B cell (primary cell): ENCODE measurements at regions not wholly inside any gene's neighbourhood (a gene's known extent, or its start where the extent isn't known, plus 50 kb on each side); places are given as distances from the start of the nearest gene placed in this dataset.

Source experiments
- ATAC-seq: fragments of 200-7000 bp; cut with Tn5 transposase; one replicate; pipeline ENCODE4 v1.10.0; 2021; ENCODE audit warnings: low read depth, mild to moderate bottlenecking, moderate number of reproducible peaks, moderate library complexity
- CTCF ChIA-PET: fragments of 350-600 bp; sonication (Branson Sonifier 250); formaldehyde crosslinking; loops from one replicate; lab custom pipeline; 2021; ENCODE audit warnings: antibody characterized with exemption, inconsistent platforms; lab: Charles Lee
- POLR2A ChIA-PET: fragments of 350-600 bp; sonication (Branson Sonifier 250); formaldehyde crosslinking; loops from one replicate; lab custom pipeline; 2021; ENCODE audit warnings: antibody characterized with exemption; lab: Charles Lee
- DNase-seq: peaks from one replicate; pipeline ENCODE4 v3.0.0; 2013
- H2AFZ ChIP-seq: 2 replicates; pipeline ENCODE4 v1.6.1; 2012; ENCODE audit warnings: mild to moderate bottlenecking, low read depth, low read length; ENCODE audit not compliant: insufficient read depth, poor library complexity, severe bottlenecking
- H3K27ac ChIP-seq, 2 donors: 1 replicate in 1 of 2; 2 replicates in 1 of 2; pipeline ENCODE4 v1.5.1; 2012 to 2013; ENCODE audit warnings: low read length in 2 of 2, mild to moderate bottlenecking in 2 of 2, moderate library complexity in 1 of 2
- H3K27me3 ChIP-seq, 4 experiments: fragments of 200-600 bp in 1 of 4; sonication (generic) in 1 of 4; replicated peaks in 1 of 4; 1 replicate in 2 of 4; 2 replicates in 2 of 4; pipeline versions ENCODE4 v1.6.1 to v1.7.0; 2013 to 2016; ENCODE audit warnings: low read length in 3 of 4, mild to moderate bottlenecking in 2 of 4, mixed read lengths in 1 of 4, moderate library complexity in 1 of 4; ENCODE audit not compliant: insufficient read depth in 4 of 4, control insufficient read depth in 3 of 4; ENCODE audit errors: control extremely low read depth in 1 of 4
- H3K36me3 ChIP-seq, 2 experiments: replicated peaks in 1 of 2; 1 replicate in 1 of 2; 2 replicates in 1 of 2; pipeline versions ENCODE4 v1.6.1 to v1.7.1; 2013; ENCODE audit warnings: low read length in 1 of 2; ENCODE audit not compliant: insufficient read depth in 2 of 2, control insufficient read depth in 1 of 2; ENCODE audit errors: control extremely low read depth in 1 of 2, extremely low read depth in 1 of 2
- H3K4me1 ChIP-seq, 2 donors: fragments of 200-600 bp in 1 of 2; sonication (generic) in 1 of 2; 1 replicate in 1 of 2; 2 replicates in 1 of 2; pipeline versions ENCODE4 v1.5.1 to v1.6.1; 2013 to 2017; ENCODE audit warnings: low read length in 2 of 2; ENCODE audit not compliant: control insufficient read depth in 2 of 2, insufficient read depth in 2 of 2
- H3K4me2 ChIP-seq: replicated peaks from 2 replicates; pipeline ENCODE3; 2012; ENCODE audit warnings: mild to moderate bottlenecking, low read depth, low read length; ENCODE audit not compliant: poor library complexity, severe bottlenecking
- H3K4me3 ChIP-seq, 5 experiments: fragments of 200-600 bp in 1 of 5; sonication (generic) in 1 of 5; 1 replicate in 3 of 5; 2 replicates in 2 of 5; pipeline versions ENCODE4 v1.5.1 to v1.7.0; 2011 to 2016; ENCODE audit warnings: low read length in 4 of 5, mild to moderate bottlenecking in 4 of 5, low read depth in 2 of 5, control low read depth in 1 of 5, moderate library complexity in 1 of 5; ENCODE audit not compliant: insufficient read depth in 1 of 5; ENCODE audit errors: control extremely low read depth in 1 of 5, extremely low read depth in 1 of 5
- H3K79me2 ChIP-seq: fragments of 200-600 bp; sonication (generic); one replicate; pipeline ENCODE4 v1.6.0; 2016; ENCODE audit warnings: low read length; ENCODE audit not compliant: control insufficient read depth, insufficient read depth
- H3K9ac ChIP-seq: fragments of 200-600 bp; sonication (generic); 2 replicates; pipeline ENCODE4 v1.6.1; 2017; ENCODE audit warnings: mild to moderate bottlenecking, low read length, moderate library complexity
- H3K9me3 ChIP-seq, 3 donors: one replicate each; pipeline versions ENCODE4 v1.6.1 to v1.7.1; 2013; ENCODE audit warnings: low read length in 2 of 3; ENCODE audit not compliant: control insufficient read depth in 2 of 3, insufficient read depth in 1 of 3; ENCODE audit errors: control extremely low read depth in 1 of 3
- H4K20me1 ChIP-seq: 2 replicates; pipeline ENCODE4 v1.6.0; 2012; ENCODE audit warnings: mild to moderate bottlenecking, low read length; ENCODE audit not compliant: insufficient read depth, control insufficient read depth, poor library complexity, severe bottlenecking
- H3K27ac Mint-ChIP-seq: one replicate; pipeline ENCODE4 v1.8.0; 2021; ENCODE audit warnings: mixed read lengths
- H3K27me3 Mint-ChIP-seq: one replicate; pipeline ENCODE4 v1.8.0; 2021; ENCODE audit warnings: mixed read lengths
- H3K4me1 Mint-ChIP-seq: one replicate; pipeline ENCODE4 v1.8.0; 2021; ENCODE audit warnings: mixed read lengths
- H3K4me3 Mint-ChIP-seq: one replicate; pipeline ENCODE4 v1.8.0; 2021; ENCODE audit warnings: mixed read lengths
- H3K9me3 Mint-ChIP-seq: one replicate; pipeline ENCODE4 v1.8.0; 2022; ENCODE audit warnings: mixed read lengths; ENCODE audit not compliant: insufficient read depth
- CTCF ChIP-seq: fragments of 200-600 bp; IDR thresholded peaks from one replicate; pipeline ENCODE4 v1.8.0; 2022; ENCODE audit warnings: antibody characterized with exemption, mild to moderate bottlenecking
- EZH2 ChIP-seq: IDR thresholded peaks from 2 replicates; pipeline ENCODE4 v1.6.1; 2012; ENCODE audit warnings: borderline replicate concordance, low read depth, mild to moderate bottlenecking, moderate library complexity, low read length; ENCODE audit not compliant: insufficient read depth, poor library complexity, severe bottlenecking
- WGBS: methylation state at CpG from one replicate; pipeline ENCODE4 v1.1.5; 2013; ENCODE audit warnings: missing lambda C conversion rate; ENCODE audit not compliant: insufficient coverage; 5-methylcytosine and 5-hydroxymethylcytosine counted together
- intact Hi-C: fragments of 100-400 bp; cut with micrococcal nuclease; formaldehyde crosslinking; loops from one replicate; pipeline ENCODE4 v1.10.0; 2022

- H3K4me1 Mint-ChIP-seq, result no peaks in the 10 kb centered on the region
- no peaks in the 10 kb centered on the region for H3K36me3 ChIP-seq
- WGBS, result no CpG with 5 or more reads among the region's 2 CpGs
- H3K27ac Mint-ChIP-seq, result no peak overlapping the region
- TF ChIP-seq EZH2 (no peak), CTCF (no peak)
- no peak overlapping the region for H3K27ac ChIP-seq
- H3K27me3 ChIP-seq, result peaks cover 0 to 3% (median 1%) of the 10 kb centered on the region in 4 experiments
- H3K4me3 Mint-ChIP-seq, result no peak overlapping the region
- no peaks in the 10 kb centered on the region for H4K20me1 ChIP-seq
- no peak for DNase-seq
- H3K27me3 Mint-ChIP-seq, result peaks cover 6% of the 10 kb centered on the region
- no peaks in the 10 kb centered on the region for H3K9me3 ChIP-seq
- H3K79me2 ChIP-seq, result no peaks in the 10 kb centered on the region
- no peak overlapping the region for H3K4me2 ChIP-seq
- ChIA-PET POLR2A (no interaction called here), CTCF (no interaction called here)
- no peak overlapping the region for H3K4me3 ChIP-seq
- intact Hi-C loops, result no loop called here
- no peaks in the 10 kb centered on the region for H3K9me3 Mint-ChIP-seq
- H3K9ac ChIP-seq, result no peak overlapping the region
- no peak for ATAC-seq
- H2AFZ ChIP-seq, result no peak overlapping the region
- H3K4me1 ChIP-seq, result no peaks in the 10 kb centered on the region
Measured at GRCh38 chr1:55821234-55821633, 606.1 kb upstream of the USP24 start.

GRCh38 chr1:55820501-55820900 is 605.3 kb upstream of the USP24 start:
- H3K36me3 ChIP-seq, result no peaks in the 10 kb centered on the region
- no peak for TF ChIP-seq EZH2
- TF ChIP-seq CTCF, result no peak
- no peaks in the 10 kb centered on the region for H3K9me3 Mint-ChIP-seq
- no peak for DNase-seq
- no peak overlapping the region for H3K4me3 Mint-ChIP-seq
- no peak overlapping the region for H3K27ac ChIP-seq
- intact Hi-C loops, result no loop called here
- H3K79me2 ChIP-seq, result no peaks in the 10 kb centered on the region
- H3K27me3 ChIP-seq, result peaks cover 0 to 3% (median under 1%) of the 10 kb centered on the region in 4 experiments
- CTCF ChIA-PET, result no interaction called here
- H3K27me3 Mint-ChIP-seq, result peaks cover 6% of the 10 kb centered on the region
- no peak overlapping the region for H3K27ac Mint-ChIP-seq
- H3K4me1 ChIP-seq, result no peaks in the 10 kb centered on the region
- no peaks in the 10 kb centered on the region for H4K20me1 ChIP-seq
- WGBS, result 76% methylated on average over 2 of the region's 3 CpGs
- no peaks in the 10 kb centered on the region for H3K4me1 Mint-ChIP-seq
- POLR2A ChIA-PET, result no interaction called here
- no peak overlapping the region for H3K9ac ChIP-seq
- no peak overlapping the region for H3K4me2 ChIP-seq
- no peak for ATAC-seq
- H2AFZ ChIP-seq, result no peak overlapping the region
- no peak overlapping the region for H3K4me3 ChIP-seq
- H3K9me3 ChIP-seq, result no peaks in the 10 kb centered on the region
